ENCODE measurements at regions not wholly inside any gene's neighbourhood (a gene's known extent, or its start where the extent isn't known, plus 50 kb on each side); places are given as distances from the start of the nearest gene placed in this dataset.
A peak's percentile ranks its signal among the peaks of the same experiment; 100 is the strongest.

- DNase-seq (ENCODE audit: low read depth) = no peak
Measured at GRCh38 chr7:46571996-46572395, 650.9 kb upstream of the IGFBP3 start.

GRCh38 chr7:46569133-46569465, 648.0 kb upstream of the IGFBP3 start:
- no peak for DNase-seq (ENCODE audit: low read depth)

DNA sequence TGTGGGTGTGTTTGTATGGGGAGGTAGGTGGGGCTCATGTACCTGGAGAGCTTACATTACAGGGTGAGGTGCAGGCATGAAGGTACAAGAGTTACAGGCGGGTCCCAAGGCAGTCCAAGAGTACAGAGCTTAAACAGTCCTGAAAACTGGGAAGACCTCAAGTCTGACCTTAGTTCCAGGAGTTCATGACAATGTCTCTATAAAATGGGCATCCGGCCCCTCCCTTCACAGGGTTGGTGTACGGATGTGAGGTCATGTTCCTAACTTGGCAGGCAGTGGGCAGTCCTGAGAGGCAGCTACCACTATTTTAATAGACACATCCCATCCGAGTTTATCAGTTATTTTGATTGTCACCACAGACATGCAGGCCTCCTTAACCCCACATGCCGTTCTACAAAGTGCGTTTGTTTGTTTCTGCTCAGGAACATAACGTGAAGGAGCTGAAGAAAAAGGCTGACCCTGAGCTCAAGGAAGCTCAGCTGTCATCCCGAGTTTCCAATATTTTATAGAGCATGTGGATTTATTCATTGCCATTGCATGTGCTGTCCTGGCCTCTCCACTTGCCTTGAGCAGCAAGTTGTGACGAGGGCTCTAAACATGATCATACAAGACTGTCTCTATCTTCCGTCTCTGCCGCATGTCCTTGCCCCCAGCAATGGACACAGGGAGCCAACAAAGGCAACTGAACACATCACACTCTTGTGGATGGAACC, 647.5 kb upstream of the IGFBP3 start:
- no peak for DNase-seq (ENCODE audit: low read depth)

DNA sequence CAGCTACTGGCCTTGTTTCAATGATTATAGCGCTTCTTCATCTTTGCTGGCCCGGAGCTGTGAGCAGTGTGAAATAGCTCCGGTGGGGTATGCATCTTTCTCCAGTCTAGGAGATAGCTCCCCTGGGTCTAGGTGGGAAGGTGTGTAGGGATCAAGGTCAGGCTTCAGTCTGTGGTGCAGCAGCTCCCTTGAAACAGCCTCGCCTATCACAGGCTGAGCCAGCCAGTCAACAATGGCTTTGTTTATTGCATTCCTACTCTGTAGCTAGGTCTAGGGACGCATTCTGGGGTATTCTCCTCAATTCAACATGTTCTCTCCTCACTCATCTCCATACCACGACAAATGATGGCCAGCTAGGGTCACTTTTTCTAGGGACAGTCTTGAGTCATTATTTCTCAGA, 646.8 kb upstream of the IGFBP3 start:
- DNase-seq (ENCODE audit: low read depth) = no peak

DNA sequence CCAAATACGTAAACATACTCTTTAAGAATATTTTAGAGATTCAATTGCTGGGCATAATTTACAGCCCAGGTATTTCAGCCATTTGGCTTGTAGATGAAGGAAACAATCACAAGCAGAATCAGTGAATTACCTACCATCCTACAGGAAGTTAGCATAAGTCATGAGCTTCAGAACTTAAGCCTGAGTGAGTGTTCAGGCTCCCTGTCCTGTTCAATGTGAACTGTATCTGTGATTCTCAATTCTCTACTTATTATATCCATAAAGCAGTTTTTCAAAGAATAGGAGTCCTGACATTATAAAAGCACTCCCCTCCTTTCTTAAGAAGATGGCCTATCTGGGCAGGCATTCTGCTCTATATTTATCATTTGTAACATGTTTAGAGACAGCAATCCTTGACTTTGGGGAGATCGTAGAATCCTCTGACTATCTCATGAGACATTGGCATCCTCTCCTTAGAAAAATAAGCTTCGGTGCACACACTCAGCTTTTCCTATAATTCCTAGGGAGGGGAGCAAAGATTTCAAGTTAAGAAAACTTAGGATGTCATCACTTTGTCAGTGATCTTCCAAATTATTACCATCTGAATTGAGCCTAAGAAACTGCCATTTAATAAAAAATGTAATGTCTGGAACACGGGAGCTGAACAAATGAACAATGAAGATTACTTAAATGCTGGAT, 645.2 kb upstream of the IGFBP3 start:
- no peak for DNase-seq (ENCODE audit: low read depth)

DNA sequence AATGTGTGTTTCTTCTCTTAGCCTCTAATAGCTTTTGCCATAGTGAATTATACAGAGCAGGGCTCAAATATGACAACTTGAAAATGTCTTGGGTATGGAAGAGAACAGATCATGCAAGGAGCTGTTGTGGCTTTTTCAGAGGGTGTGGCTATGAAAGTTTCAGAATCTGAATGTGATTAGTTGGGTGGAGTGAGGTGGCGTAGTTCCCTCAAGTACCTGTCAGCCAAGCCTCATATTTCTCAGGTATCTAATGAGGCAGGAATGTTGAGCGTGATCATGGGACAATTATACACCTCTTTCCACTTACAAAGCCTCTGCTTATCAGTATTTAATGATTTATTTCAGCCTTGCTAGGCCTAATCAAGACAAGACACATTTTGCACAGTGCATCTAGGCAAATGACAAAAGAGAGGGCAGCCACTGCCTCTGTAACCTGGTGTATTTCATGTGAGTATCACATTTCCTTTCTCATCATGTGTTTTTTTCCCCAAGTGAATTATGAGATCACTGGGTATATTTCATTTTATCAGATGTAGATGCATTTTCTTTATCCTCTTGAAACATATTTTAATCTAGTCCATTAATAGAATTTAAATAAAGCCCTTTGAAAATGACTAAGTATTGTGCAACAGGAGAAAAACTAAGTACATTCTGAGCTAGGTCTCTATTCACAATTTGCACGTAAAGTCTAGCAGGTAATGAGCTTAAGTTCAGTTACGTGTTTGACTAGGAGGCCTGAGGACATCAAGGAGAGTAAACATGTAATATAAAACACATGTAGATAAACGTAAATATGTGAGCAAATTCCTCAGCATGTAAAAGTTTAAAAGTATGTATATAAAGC, 644.4 kb upstream of the IGFBP3 start:
- DNase-seq (ENCODE audit: low read depth) = no peak

- DNase-seq (ENCODE audit: low read depth) = peak; percentile 47
Measured at GRCh38 chr7:46559194-46559832, 638.2 kb upstream of the IGFBP3 start.

DNA sequence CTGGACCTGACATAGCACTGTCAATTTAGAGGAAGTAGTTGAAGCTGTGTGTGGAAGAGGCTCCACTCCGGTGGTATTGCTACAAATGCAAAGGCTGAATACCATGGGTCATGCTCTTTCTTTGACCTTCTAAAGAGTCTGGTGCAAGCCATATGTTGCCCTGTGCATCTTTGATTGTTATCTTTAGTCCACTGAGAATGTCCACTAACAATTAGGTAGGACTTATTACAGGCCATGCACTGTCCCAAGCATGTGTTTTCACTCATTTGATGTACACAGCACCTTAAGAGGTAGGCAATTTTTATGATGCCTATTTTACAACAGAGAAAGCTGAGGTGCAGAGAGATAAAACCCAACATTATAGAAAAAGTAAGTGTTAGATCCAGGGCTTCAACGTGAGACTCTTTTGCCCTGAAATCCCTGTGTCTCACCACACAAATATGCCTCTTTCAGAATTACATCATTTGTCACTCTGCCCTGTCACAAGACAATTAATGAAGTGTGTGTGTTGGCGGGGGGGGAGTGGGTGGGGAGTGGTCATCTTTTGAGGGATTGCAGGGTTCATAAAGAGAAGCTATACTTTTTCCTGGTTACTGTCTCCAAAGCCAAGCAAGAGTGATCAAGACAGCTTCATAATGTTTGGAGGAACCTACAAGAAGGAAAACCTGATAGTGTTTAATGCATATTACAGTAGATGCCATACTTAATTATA, 637.6 kb upstream of the IGFBP3 start:
- DNase-seq (ENCODE audit: low read depth) = no peak

DNA sequence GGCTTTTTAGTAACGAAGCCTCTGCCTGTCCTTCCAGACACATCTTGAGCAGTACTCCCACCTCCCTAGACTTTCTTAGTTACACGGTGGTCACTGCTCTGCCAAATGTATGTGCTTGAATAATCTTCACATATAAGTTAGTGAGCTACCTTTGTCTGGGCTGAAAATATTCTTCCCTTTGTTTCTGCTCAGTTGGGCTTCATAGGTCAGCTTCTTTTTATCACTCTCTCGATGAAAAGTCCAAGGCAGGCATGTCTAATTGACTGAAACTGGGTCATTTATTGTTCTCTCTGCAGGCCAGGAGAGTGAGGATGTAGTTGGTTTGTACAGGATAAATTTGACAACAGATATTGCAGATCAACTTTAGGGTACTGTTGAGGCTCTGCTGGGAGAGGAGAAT, 636.7 kb upstream of the IGFBP3 start:
- no peak for DNase-seq (ENCODE audit: low read depth)

- DNase-seq (ENCODE audit: low read depth) = no peak
Measured at GRCh38 chr7:46557295-46557711, 636.2 kb upstream of the IGFBP3 start.

- DNase-seq (ENCODE audit: low read depth) = no peak
Measured at GRCh38 chr7:46554688-46555422, 633.8 kb upstream of the IGFBP3 start.

DNA sequence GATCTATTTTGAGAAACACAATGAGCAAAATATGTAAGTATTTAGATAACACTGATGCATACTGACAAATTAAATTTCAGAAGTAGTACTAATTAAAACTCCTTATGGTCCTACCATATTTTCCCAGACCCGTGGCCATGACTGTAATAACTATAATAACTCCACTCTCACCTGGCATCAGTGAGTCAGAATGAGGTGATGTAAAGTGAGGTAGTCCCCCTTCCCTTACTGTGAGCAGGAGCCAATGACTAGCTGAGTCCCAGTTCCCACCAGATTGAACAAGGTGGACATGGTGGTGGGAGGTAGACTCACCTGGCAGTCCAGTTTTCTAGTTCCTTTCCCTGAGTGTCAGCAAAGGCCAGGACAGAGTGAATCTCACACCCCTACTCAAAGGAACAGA, 630.5 kb upstream of the IGFBP3 start:
- DNase-seq (ENCODE audit: low read depth) = no peak

DNA sequence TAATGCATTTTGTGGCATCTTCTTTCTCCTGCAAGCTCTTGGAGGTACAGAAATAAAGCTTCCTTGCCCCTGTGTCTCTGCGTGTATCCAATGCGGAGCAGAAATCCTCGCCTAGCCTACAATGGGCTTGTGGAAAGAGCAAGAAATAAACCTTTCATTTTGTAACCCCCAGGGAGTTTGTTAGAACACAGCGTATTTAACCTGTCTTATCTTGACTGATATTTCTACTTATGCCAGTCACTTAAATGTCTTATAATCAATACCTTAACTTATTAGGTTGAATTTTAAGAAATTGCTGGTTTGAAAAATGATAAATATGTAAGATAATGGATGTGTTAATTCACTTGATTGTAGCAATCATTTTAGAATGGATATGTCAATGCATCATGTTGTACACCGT, 629.8 kb upstream of the IGFBP3 start:
- DNase-seq (ENCODE audit: low read depth) = no peak

DNA sequence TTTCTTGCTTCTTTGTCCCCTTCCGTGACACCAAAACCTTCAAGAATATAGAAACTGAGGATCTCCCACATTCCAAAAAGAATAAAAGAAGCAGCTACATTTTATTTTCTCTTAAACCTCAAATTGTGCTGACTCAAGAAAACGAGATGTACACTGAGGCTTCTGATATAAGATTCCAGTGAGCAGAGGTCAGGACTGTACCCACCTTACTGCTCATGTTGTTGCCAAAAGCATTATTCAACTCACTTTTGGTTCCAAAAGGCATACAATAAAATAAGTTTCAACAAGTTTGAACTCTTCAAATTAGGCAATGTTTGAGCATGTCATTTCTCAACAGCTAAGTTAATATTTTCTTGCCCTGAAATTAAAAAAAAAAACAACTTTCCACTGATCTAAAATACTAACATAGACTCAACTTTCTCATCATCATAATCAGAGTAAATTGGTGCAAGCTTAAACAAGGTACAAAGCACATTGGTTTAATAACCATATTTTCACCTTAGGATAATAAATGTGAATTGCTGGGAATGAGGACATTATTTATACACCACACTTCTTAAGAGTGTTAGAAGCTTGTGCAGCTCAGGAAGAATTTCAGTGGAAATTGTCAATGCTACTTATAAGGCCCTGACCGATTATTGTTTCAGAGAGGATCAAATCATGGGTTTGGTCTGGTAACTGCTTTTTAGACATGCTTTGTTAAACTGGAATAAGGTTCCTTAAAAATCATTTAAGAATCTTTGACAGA, 629.0 kb upstream of the IGFBP3 start:
- no peak for DNase-seq (ENCODE audit: low read depth)

DNA sequence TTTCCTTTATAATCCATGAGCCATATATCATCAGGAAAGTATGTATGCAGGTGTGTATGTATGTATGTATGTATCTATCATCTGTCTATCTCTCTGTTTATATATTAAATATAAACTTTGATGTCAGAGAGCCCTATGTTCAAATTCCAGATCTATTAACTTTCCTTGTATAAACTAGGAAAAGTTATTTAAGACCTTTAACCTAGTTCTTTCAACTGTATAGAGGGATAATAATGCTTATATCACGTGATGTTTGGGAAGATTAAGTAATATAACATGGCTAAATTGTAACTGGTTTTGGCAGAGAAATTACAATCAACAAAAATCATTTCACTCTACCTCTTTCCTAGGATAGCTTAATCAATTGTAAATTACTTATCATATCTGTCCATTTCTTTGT, 628.3 kb upstream of the IGFBP3 start:
- DNase-seq (ENCODE audit: low read depth) = no peak

GRCh38 chr7:46547044-46547443, 626.0 kb upstream of the IGFBP3 start:
- no peak for DNase-seq (ENCODE audit: low read depth)

DNA sequence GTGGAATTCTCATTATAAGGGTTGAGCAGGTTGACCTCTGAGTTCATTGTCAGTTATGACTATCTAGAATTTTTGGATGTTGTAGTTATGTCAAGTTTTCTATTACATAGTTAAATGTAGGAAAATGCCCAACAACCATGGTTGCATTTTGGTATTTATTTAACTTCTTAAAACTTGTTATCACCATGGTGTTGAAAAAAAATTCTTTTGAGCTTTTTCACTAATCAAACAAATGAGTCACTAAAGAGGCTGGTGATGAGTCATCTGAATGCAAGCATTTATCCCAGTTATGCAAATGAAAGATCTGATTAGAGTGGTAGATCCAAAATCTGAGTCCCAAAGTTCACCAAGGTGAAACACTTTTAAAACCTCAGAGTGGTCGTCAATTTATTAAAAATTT, 624.7 kb upstream of the IGFBP3 start:
- DNase-seq (ENCODE audit: low read depth) = peak; percentile 35

DNA sequence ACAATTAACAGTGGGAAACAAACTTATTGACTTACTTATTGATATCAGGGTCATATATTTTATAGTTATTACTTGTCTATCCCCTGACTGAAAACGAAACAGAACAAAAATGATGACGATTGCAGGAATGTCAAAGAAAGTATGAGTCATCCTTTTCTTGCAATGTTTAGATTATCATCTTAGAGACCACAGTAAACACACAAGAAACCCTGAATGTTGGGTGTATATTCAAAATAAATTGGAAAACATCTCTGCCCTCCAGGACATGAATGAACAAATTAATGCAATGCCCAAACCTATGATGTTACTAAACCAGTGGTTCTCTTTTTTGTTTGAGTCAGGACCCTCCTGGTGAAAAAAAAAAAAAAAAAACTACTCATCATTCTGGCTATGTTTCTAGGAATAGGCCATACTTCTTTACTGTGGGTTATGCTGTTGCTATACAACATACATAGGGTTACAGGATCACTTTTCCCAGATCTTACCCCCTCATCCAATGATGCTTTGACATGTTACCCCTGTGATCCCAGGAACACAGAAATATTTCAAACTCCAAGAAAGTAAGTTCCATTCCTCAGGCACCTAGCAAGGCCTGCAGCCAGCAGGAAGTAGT, 623.4 kb upstream of the IGFBP3 start:
- peak; percentile 84 for DNase-seq (ENCODE audit: low read depth)

GRCh38 chr7:46542076-46542475, 621.0 kb upstream of the IGFBP3 start:
- no peak for DNase-seq (ENCODE audit: low read depth)

DNA sequence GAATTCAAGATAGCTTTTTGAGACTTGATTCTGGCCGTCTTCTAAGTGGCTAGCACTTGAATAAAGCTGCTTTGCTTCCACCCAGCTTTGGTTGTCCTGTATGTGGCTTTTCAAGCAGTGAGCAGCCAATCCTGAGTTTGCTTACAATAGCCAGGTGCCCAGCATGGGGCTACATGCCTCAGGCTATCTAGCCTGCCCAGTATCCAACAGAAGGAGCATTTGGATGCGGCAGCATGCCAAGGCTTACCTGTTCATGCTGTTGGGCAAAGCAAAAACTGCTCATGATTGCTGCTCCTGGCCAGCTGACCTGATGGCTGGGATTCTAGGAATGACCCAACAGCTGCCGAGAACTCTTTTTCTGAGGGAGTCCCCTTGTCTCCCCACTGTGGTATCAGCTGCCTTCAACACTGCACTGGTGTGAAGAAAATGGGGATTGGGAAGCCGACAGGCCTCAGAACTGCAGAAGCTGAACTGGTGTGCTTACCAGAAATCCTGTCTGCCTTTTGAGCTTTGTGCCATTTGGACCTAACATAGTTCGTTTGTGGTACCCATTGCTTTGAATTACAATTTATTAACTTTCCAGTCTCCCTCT, 618.9 kb upstream of the IGFBP3 start:
- DNase-seq (ENCODE audit: low read depth) = no peak

Measured in fibroblast of the conjunctiva (primary cell).